Neural cell (in vitro differentiated cells): ENCODE measurements at regions not wholly inside any gene's neighbourhood (a gene's known extent, or its start where the extent isn't known, plus 50 kb on each side); places are given as distances from the start of the nearest gene placed in this dataset.

Experiments used
- H2AFZ ChIP-seq: fragments of 200-600, 300-800 bp; sonication (generic), shearing (Covaris generic); 2 replicates; pipeline ENCODE4 v1.6.0; 2014; ENCODE audit warnings: low read depth, mild to moderate bottlenecking, antibody characterized with exemption, low read length, moderate library complexity
- H3F3A ChIP-seq: fragments of 200-600 bp; shearing (Covaris generic); 2 replicates; pipeline ENCODE4 v1.6.1; 2016; ENCODE audit warnings: mild to moderate bottlenecking, moderate library complexity, mixed read lengths, antibody characterized with exemption, low read length; ENCODE audit not compliant: insufficient read depth, poor library complexity, severe bottlenecking
- H3K27ac ChIP-seq: fragments of 200-600, 300-800 bp; sonication (generic), shearing (Covaris generic); 2 replicates; pipeline ENCODE4 v1.5.1; 2014; ENCODE audit warnings: mild to moderate bottlenecking, low read length, moderate library complexity
- H3K27me3 ChIP-seq: fragments of 300-800, 200-600 bp; sonication (generic), shearing (Covaris generic); 2 replicates; pipeline ENCODE4 v1.6.0; 2014; ENCODE audit warnings: mild to moderate bottlenecking, low read depth, low read length, moderate library complexity; ENCODE audit not compliant: insufficient read depth
- H3K36me3 ChIP-seq: fragments of 300-800, 200-600 bp; sonication (generic), shearing (Covaris generic); 2 replicates; pipeline ENCODE4 v1.5.1; 2014; ENCODE audit warnings: mild to moderate bottlenecking, antibody characterized with exemption, low read length, moderate library complexity; ENCODE audit not compliant: insufficient read depth
- H3K4me2 ChIP-seq: fragments of 300-800, 200-600 bp; sonication (generic), shearing (Covaris generic); 2 replicates; pipeline ENCODE4 v1.6.0; 2014; ENCODE audit warnings: mild to moderate bottlenecking, low read length
- H3K4me3 ChIP-seq: fragments of 300-800, 200-600 bp; sonication (generic), shearing (Covaris generic); 2 replicates; pipeline ENCODE4 v1.5.1; 2014; ENCODE audit warnings: mild to moderate bottlenecking, low read length, moderate library complexity
- H3K79me2 ChIP-seq: fragments of 200-600 bp; shearing (Covaris generic); replicated peaks from 2 replicates; pipeline ENCODE4 v1.6.0; 2014; ENCODE audit warnings: mild to moderate bottlenecking, low read length, moderate library complexity; ENCODE audit not compliant: insufficient read depth
- H3K9ac ChIP-seq: fragments of 300-800, 200-600 bp; sonication (generic), shearing (Covaris generic); 2 replicates; pipeline ENCODE4 v1.6.1; 2016; ENCODE audit warnings: mild to moderate bottlenecking, low read length, mixed read lengths
- H3K9me2 ChIP-seq: fragments of 200-600 bp; shearing (Covaris generic); 2 replicates; pipeline ENCODE4 v1.6.1; 2016; ENCODE audit warnings: mild to moderate bottlenecking, low read length, mixed read lengths; ENCODE audit not compliant: insufficient read depth
- H3K9me3 ChIP-seq: fragments of 200-600, 300-800 bp; sonication (generic), shearing (Covaris generic); 2 replicates; pipeline ENCODE4 v1.6.1; 2016; ENCODE audit warnings: mild to moderate bottlenecking, mixed run types, low read length, moderate library complexity, mixed read lengths
- H4K20me1 ChIP-seq: fragments of 200-600 bp; shearing (Covaris generic); 2 replicates; pipeline ENCODE4 v1.6.1; 2016; ENCODE audit warnings: mild to moderate bottlenecking, mixed run types; ENCODE audit not compliant: insufficient read depth
- CTCF ChIP-seq: fragments of 450-650 bp; IDR thresholded peaks from 2 replicates; pipeline ENCODE4 v1.5.1; 2014; ENCODE audit warnings: antibody characterized with exemption, mild to moderate bottlenecking, moderate library complexity; ENCODE audit not compliant: poor library complexity, severe bottlenecking
- EP300 ChIP-seq: fragments of 450-650 bp; conservative IDR thresholded peaks from 2 replicates; pipeline ENCODE4 v1.6.1; 2014; ENCODE audit warnings: antibody characterized with exemption, mild to moderate bottlenecking, moderate library complexity; ENCODE audit not compliant: poor library complexity, severe bottlenecking
- EZH2 ChIP-seq: fragments of 200-600, 300-800 bp; shearing (Covaris generic), sonication (generic); IDR thresholded peaks from 2 replicates; pipeline ENCODE4 v1.6.1; 2014; ENCODE audit warnings: antibody characterized with exemption, low read length, borderline replicate concordance, mild to moderate bottlenecking; ENCODE audit not compliant: insufficient read depth, poor library complexity, severe bottlenecking
- MXI1 ChIP-seq: fragments of 450-650 bp; conservative IDR thresholded peaks from 2 replicates; pipeline ENCODE4 v1.6.1; 2014; ENCODE audit warnings: antibody characterized with exemption, mild to moderate bottlenecking; ENCODE audit not compliant: poor library complexity, severe bottlenecking
- POLR2AphosphoS5 ChIP-seq: IDR thresholded peaks from 2 replicates; pipeline ENCODE4 v1.6.1; 2012
- RAD21 ChIP-seq: fragments of 450-650 bp; conservative IDR thresholded peaks from 2 replicates; pipeline ENCODE4 v1.6.1; 2014; ENCODE audit warnings: antibody characterized with exemption, mild to moderate bottlenecking, moderate library complexity
- REST ChIP-seq: IDR thresholded peaks from 2 replicates; pipeline ENCODE4 v1.6.1; 2012; ENCODE audit warnings: borderline replicate concordance
- SMC3 ChIP-seq: fragments of 450-650 bp; conservative IDR thresholded peaks from 2 replicates; pipeline ENCODE4 v1.6.1; 2014; ENCODE audit warnings: antibody characterized with exemption, mild to moderate bottlenecking, moderate library complexity; ENCODE audit not compliant: poor library complexity
- TAF1 ChIP-seq: IDR thresholded peaks from 2 replicates; pipeline ENCODE4 v1.6.1; 2012; ENCODE audit warnings: low read depth

GRCh38 chr16:86934581-86935375 lies 356.4 kb downstream of the FOXL1 start:
- Histone ChIP-seq H3K79me2 (no peaks in the 10 kb centered on the region), H3K4me3 (no peak overlapping the region), H3F3A (no peaks in the 10 kb centered on the region), H3K27ac (no peak overlapping the region), H3K4me2 (no peak overlapping the region), H3K27me3 (no peaks in the 10 kb centered on the region), H3K9ac (no peak overlapping the region), H3K9me3 (peaks cover 1% of the 10 kb centered on the region), H2AFZ (no peak overlapping the region), H4K20me1 (no peaks in the 10 kb centered on the region), H3K9me2 (no peaks in the 10 kb centered on the region), H3K36me3 (no peaks in the 10 kb centered on the region)
- no peak for TF ChIP-seq EZH2
- TF ChIP-seq MXI1: no peak
- TF ChIP-seq SMC3: no peak
- TF ChIP-seq CTCF: no peak
- TF ChIP-seq RAD21: no peak
- no peak for TF ChIP-seq EP300
- TF ChIP-seq REST: no peak
- TF ChIP-seq TAF1: no peak
- no peak for TF ChIP-seq POLR2AphosphoS5

GRCh38 chr16:86939609-86940008 lies 361.3 kb downstream of the FOXL1 start:
- Histone ChIP-seq H3K27me3 (no peaks in the 10 kb centered on the region), H3F3A (no peaks in the 10 kb centered on the region), H3K27ac (no peak overlapping the region), H3K36me3 (no peaks in the 10 kb centered on the region), H2AFZ (no peak overlapping the region), H4K20me1 (no peaks in the 10 kb centered on the region), H3K9ac (no peak overlapping the region), H3K79me2 (no peaks in the 10 kb centered on the region), H3K9me3 (peaks cover 7% of the 10 kb centered on the region), H3K4me3 (no peak overlapping the region), H3K4me2 (no peak overlapping the region), H3K9me2 (no peaks in the 10 kb centered on the region)
- no peak for TF ChIP-seq REST
- TF ChIP-seq TAF1: no peak
- TF ChIP-seq CTCF: no peak
- TF ChIP-seq MXI1: no peak
- no peak for TF ChIP-seq SMC3
- TF ChIP-seq RAD21: no peak
- no peak for TF ChIP-seq EP300
- no peak for TF ChIP-seq POLR2AphosphoS5
- TF ChIP-seq EZH2: no peak
